A549 (cell line): ENCODE measurements at regions not wholly inside any gene's neighbourhood (a gene's known extent, or its start where the extent isn't known, plus 50 kb on each side); places are given as distances from the start of the nearest gene placed in this dataset.

Source experiments
- ATAC-seq, 2 experiments: fragments of 200-7000 bp in 1 of 2; fragments of >200 bp in 1 of 2; cut with Nextera tagmentation in 1 of 2; cut with Tn5 transposase in 1 of 2; 3 replicates each; pipeline versions ENCODE4 v1.8.0 to v1.9.1; 2018 to 2020; ENCODE audit warnings: mild to moderate bottlenecking in 1 of 2, moderate library complexity in 1 of 2
- CTCF ChIA-PET: fragments of 300-600 bp; sonication (Branson Sonifier 250); formaldehyde crosslinking; extraction: SDS; loops from one replicate; lab custom pipeline; 2021; ENCODE audit warnings: antibody characterized with exemption, inconsistent platforms; lab: Yijun Ruan, JAX
- POLR2A ChIA-PET: fragments of 350-600 bp; formaldehyde crosslinking; extraction: SDS; loops from one replicate; lab custom pipeline; 2021; ENCODE audit warnings: antibody characterized with exemption, inconsistent platforms; lab: Yijun Ruan, JAX
- DNase-seq, 2 experiments: peaks; one replicate each; pipeline versions ENCODE4 v3.0.0 to v3.0.0-alpha.2; 2011 to 2016; ENCODE audit warnings: low read depth in 1 of 2, low spot score in 1 of 2
- FAIRE-seq: peaks from 2 replicates; lab custom pipeline; 2011; peaks lifted over from hg19 to GRCh38; lab: Jason Lieb, UNC
- H3K27ac ChIP-seq, 2 experiments: fragments of >200 bp; sonication (Bioruptor Twin); formaldehyde crosslinking; 3 replicates each; pipeline ENCODE4 v1.5.1; 2016 to 2017
- H3K4me1 ChIP-seq: fragments of >200 bp; sonication (Bioruptor Twin); formaldehyde crosslinking; 3 replicates; pipeline ENCODE4 v1.6.1; 2016
- H3K4me2 ChIP-seq: fragments of >200 bp; sonication (Bioruptor Twin); formaldehyde crosslinking; 3 replicates; pipeline ENCODE4 v1.6.1; 2016
- H3K4me3 ChIP-seq: fragments of >200 bp; sonication (Bioruptor Twin); formaldehyde crosslinking; 3 replicates; pipeline ENCODE4 v1.5.1; 2016
- H3K9me3 ChIP-seq: fragments of >200 bp; sonication (Bioruptor Twin); formaldehyde crosslinking; 3 replicates; pipeline ENCODE4 v1.6.1; 2016
- BHLHE40 ChIP-seq: IDR thresholded peaks from 2 replicates; pipeline ENCODE4 v1.6.1; 2012; ENCODE audit warnings: low read depth, low read length, inconsistent platforms
- CBX2 ChIP-seq: fragments of 200-600 bp; sonication (generic); IDR thresholded peaks from 2 replicates; pipeline ENCODE4 v1.6.1; 2016; ENCODE audit warnings: low read depth, mild to moderate bottlenecking, borderline replicate concordance
- CBX8 ChIP-seq: fragments of 200-600 bp; sonication (generic); IDR thresholded peaks from 2 replicates; pipeline ENCODE4 v1.6.1; 2016
- HOXB5 ChIP-seq: fragments of 250-450 bp; sonication (Bioruptor Pico); IDR thresholded peaks from 2 replicates; pipeline ENCODE4 v1.5.0; 2020; ENCODE audit warnings: mild to moderate bottlenecking, moderate library complexity
- JUNB ChIP-seq: fragments of >200 bp; sonication (Bioruptor Twin); formaldehyde crosslinking; IDR thresholded peaks from 2 replicates; pipeline ENCODE4 v1.6.1; 2016
- KDM1A ChIP-seq: fragments of 200-600 bp; sonication (generic); IDR thresholded peaks from 2 replicates; pipeline ENCODE4 v1.6.1; 2016; ENCODE audit warnings: low read depth, mild to moderate bottlenecking
- NFE2L2 ChIP-seq: fragments of 150-350 bp; conservative IDR thresholded peaks from 2 replicates; pipeline ENCODE4 v1.6.1; 2014; ENCODE audit warnings: low read length
- NPAS2 ChIP-seq: fragments of 250-450 bp; sonication (Bioruptor Pico); IDR thresholded peaks from 2 replicates; pipeline ENCODE4 v1.8.0; 2022; ENCODE audit warnings: mild to moderate bottlenecking, moderate library complexity, borderline replicate concordance
- PHF8 ChIP-seq: fragments of 200-600 bp; sonication (generic); IDR thresholded peaks from 2 replicates; pipeline ENCODE4 v1.6.1; 2016; ENCODE audit warnings: low read depth, mild to moderate bottlenecking, antibody characterized with exemption, moderate library complexity, borderline replicate concordance
- POLR2A ChIP-seq: IDR thresholded peaks from 2 replicates; pipeline ENCODE4 v1.6.1; 2012; ENCODE audit warnings: mild to moderate bottlenecking, low read length
- RCOR1 ChIP-seq: fragments of 150-350 bp; IDR thresholded peaks from 2 replicates; pipeline ENCODE4 v1.6.1; 2014; ENCODE audit warnings: antibody characterized with exemption, low read length, low read depth
- TFCP2L1 ChIP-seq: fragments of 250-450 bp; sonication (Bioruptor Pico); IDR thresholded peaks from 2 replicates; pipeline ENCODE4 v1.5.0; 2021; ENCODE audit warnings: mild to moderate bottlenecking
- WGBS: methylation state at CpG from one replicate; pipeline ENCODE4 v1.1.6; 2017; ENCODE audit errors: missing lambda C conversion rate; 5-methylcytosine and 5-hydroxymethylcytosine counted together
- small RNA-seq, 6 experiments: library from RNA; depleted of rRNA; stranded (forward); fragments of <200 nt; gene quantifications; one replicate each; pipeline ENCODE3, GENCODE V24; 2012
- TF ChIP-seq, protein P1 (sequence below): fragments of 250-450 bp; sonication (Bioruptor Pico); IDR thresholded peaks from 2 replicates; pipeline ENCODE4 v1.5.0; 2020; ENCODE audit warnings: low read depth, mild to moderate bottlenecking, moderate library complexity
- TF ChIP-seq, protein P2 (sequence below): fragments of 150-350 bp; IDR thresholded peaks from 2 replicates; pipeline ENCODE4 v1.6.1; 2014; ENCODE audit warnings: low read depth, mild to moderate bottlenecking, low read length

DNA sequence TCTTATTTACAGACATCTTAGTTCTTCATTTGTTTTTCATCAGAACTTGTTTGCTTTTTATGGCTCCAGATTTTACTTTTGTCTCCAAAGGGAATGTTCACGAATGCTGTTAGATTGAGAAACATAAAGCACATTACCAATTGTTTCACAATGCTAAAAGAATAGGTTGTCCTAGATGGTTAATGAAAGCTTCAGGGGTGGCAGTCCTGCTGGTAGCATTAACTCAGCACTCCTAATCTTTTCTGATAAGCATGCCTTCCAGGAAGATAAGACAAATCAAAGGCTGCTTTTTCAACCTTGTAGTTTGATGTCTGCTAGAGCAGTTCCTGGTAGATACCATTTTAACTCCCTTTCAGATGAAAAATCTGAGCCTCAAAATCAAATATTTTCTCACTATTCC lies 619.4 kb downstream of the PYDC2 start:
- TF ChIP-seq HOXB5 (CRISPR knock-in tag) (no peak), TFCP2L1 (no peak), KDM1A (no peak), POLR2A (no peak), NPAS2 (CRISPR knock-in tag) (no peak), BHLHE40 (no peak), PHF8 (no peak), NFE2L2 (no peak)
- TF ChIP-seq, protein P1, sequence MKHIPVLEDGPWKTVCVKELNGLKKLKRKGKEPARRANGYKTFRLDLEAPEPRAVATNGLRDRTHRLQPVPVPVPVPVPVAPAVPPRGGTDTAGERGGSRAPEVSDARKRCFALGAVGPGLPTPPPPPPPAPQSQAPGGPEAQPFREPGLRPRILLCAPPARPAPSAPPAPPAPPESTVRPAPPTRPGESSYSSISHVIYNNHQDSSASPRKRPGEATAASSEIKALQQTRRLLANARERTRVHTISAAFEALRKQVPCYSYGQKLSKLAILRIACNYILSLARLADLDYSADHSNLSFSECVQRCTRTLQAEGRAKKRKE (CRISPR knock-in tag), result no peak
- TF ChIP-seq, protein P2, sequence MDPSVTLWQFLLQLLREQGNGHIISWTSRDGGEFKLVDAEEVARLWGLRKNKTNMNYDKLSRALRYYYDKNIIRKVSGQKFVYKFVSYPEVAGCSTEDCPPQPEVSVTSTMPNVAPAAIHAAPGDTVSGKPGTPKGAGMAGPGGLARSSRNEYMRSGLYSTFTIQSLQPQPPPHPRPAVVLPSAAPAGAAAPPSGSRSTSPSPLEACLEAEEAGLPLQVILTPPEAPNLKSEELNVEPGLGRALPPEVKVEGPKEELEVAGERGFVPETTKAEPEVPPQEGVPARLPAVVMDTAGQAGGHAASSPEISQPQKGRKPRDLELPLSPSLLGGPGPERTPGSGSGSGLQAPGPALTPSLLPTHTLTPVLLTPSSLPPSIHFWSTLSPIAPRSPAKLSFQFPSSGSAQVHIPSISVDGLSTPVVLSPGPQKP, result no peak
- FAIRE-seq (no peak), ATAC-seq (no peak), DNase-seq (no peak)
- CTCF ChIA-PET, result no interaction called here
- H3K4me3 ChIP-seq, result no peak overlapping the region
- H3K27ac ChIP-seq, result no peak overlapping the region
- 0% methylated on average over 1 of the region's 1 CpG for WGBS
- no peaks in the 10 kb centered on the region for H3K9me3 ChIP-seq
- no peak overlapping the region for H3K4me2 ChIP-seq
- H3K4me1 ChIP-seq, result no peaks in the 10 kb centered on the region
- POLR2A ChIA-PET, result no interaction called here

DNA sequence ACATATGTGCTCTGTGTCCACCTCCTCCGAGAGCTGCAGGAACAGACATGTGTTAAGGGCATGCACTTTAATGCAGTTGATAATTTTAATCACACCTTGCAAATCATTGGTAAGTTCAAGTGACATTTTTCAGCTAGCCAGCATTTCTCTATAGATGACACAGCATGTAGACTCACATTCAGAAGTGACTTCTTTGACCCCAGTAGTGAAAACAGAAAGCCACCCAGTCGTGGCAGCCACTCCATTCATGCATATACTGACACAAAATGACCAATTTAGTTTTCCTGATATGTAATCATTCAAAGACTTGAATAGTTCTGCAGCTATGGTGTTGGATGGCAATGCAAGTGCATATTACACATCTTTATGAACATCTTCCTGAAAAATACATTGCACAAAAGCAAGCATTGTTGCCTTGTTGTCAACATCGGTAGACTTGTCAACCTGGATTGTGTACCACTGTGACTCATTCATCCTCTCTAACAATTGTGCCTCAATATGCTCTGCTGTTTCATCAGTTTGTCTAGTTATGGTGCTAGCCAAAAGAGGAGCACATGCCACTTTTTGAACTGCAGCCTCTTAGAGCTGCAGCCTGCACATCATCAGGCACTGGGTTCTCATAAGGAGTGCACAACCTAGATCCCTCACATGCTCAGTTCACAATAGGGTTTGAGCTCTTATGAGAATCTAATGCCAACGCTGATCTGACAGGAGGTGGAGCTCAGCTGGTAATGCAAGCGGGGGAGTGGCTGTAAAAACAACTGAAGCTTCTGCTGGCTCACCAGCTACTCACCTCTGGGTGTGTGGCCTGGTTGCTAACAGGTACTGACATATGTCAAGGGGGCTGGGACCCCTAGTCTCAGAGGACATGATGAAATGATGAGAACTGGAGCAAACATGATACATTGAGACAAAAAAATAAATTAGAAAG lies 622.0 kb downstream of the PYDC2 start:
- Histone ChIP-seq H3K4me1 (no peaks in the 10 kb centered on the region), H3K4me3 (no peak overlapping the region), H3K9me3 (no peaks in the 10 kb centered on the region), H3K27ac (no peak overlapping the region), H3K4me2 (no peak overlapping the region)
- FAIRE-seq (no peak), ATAC-seq (no peak), DNase-seq (no peak)
- TF ChIP-seq POLR2A (no peak), JUNB (no peak), CBX8 (no peak), CBX2 (no peak), PHF8 (no peak), RCOR1 (no peak)
- WGBS, result 9% methylated on average over 3 of the region's 5 CpGs
- CTCF ChIA-PET, result no interaction called here
- POLR2A ChIA-PET, result no interaction called here

Small RNA genes lying in the stretch of these regions (small RNA-seq; reads per million reads assigned to genes)
- 0 reads per million in 6 experiments for gene RF00019
